H9 (cell line): ENCODE measurements at regions not wholly inside any gene's neighbourhood (a gene's known extent, or its start where the extent isn't known, plus 50 kb on each side); places are given as distances from the start of the nearest gene placed in this dataset.

Source experiments
- DNase-seq: peaks from one replicate; pipeline ENCODE4 v3.0.0-alpha.2; 2017
- H2AFZ ChIP-seq: one replicate; pipeline ENCODE4 v1.6.1; 2013; ENCODE audit warnings: mild to moderate bottlenecking, low read length, control low read depth, moderate library complexity
- H2AK5ac ChIP-seq: 2 replicates; pipeline ENCODE4 v1.6.1; 2013; ENCODE audit warnings: low read length, control low read depth, mixed read lengths; ENCODE audit not compliant: insufficient read length
- H2BK120ac ChIP-seq: one replicate; pipeline ENCODE4 v1.6.1; 2013; ENCODE audit warnings: low read depth, mild to moderate bottlenecking, low read length, control low read depth, inconsistent platforms; ENCODE audit not compliant: poor library complexity, severe bottlenecking
- H2BK12ac ChIP-seq: 2 replicates; pipeline ENCODE4 v1.6.1; 2013; ENCODE audit warnings: low read length, control low read depth, mixed read lengths, low read depth; ENCODE audit not compliant: insufficient read length
- H2BK15ac ChIP-seq: 2 replicates; pipeline ENCODE4 v1.6.1; 2013; ENCODE audit warnings: low read depth, low read length, control low read depth
- H2BK20ac ChIP-seq: one replicate; pipeline ENCODE4 v1.6.1; 2013; ENCODE audit warnings: low read depth, mild to moderate bottlenecking, low read length, control low read depth, inconsistent platforms; ENCODE audit not compliant: poor library complexity, severe bottlenecking
- H2BK5ac ChIP-seq: 2 replicates; pipeline ENCODE4 v1.6.1; 2013; ENCODE audit warnings: low read length, control low read depth, mixed read lengths; ENCODE audit not compliant: insufficient read length
- H3K14ac ChIP-seq: 2 replicates; pipeline ENCODE4 v1.6.1; 2013; ENCODE audit warnings: low read length, control low read depth; ENCODE audit not compliant: insufficient read depth
- H3K18ac ChIP-seq: 2 replicates; pipeline ENCODE4 v1.6.1; 2013; ENCODE audit warnings: low read depth, mild to moderate bottlenecking, mixed read lengths, low read length, control low read depth; ENCODE audit not compliant: insufficient read length
- H3K23ac ChIP-seq: 2 replicates; pipeline ENCODE4 v1.6.1; 2013; ENCODE audit warnings: low read length, control low read depth, mixed read lengths, low read depth; ENCODE audit not compliant: insufficient read length
- H3K23me2 ChIP-seq: 2 replicates; pipeline ENCODE4 v1.6.1; 2013; ENCODE audit warnings: low read depth, mild to moderate bottlenecking, mixed read lengths, low read length, control low read depth; ENCODE audit not compliant: insufficient read length, poor library complexity, severe bottlenecking
- H3K27ac ChIP-seq: 2 replicates; pipeline ENCODE4 v1.5.1; 2013; ENCODE audit warnings: low read length, control low read depth, mixed read lengths, low read depth; ENCODE audit not compliant: insufficient read length
- H3K27me3 ChIP-seq: 2 replicates; pipeline ENCODE4 v1.6.1; 2013; ENCODE audit warnings: low read length, control low read depth, inconsistent platforms; ENCODE audit not compliant: insufficient read depth
- H3K4ac ChIP-seq: 2 replicates; pipeline ENCODE4 v1.6.1; 2013; ENCODE audit warnings: low read depth, mild to moderate bottlenecking, control low read depth, inconsistent platforms, low read length, moderate library complexity
- H3K4me1 ChIP-seq: 2 replicates; pipeline ENCODE4 v1.6.1; 2013; ENCODE audit warnings: low read length, control low read depth, inconsistent platforms; ENCODE audit not compliant: insufficient read depth
- H3K4me2 ChIP-seq: 2 replicates; pipeline ENCODE4 v1.6.1; 2013; ENCODE audit warnings: low read length, control low read depth, mixed read lengths; ENCODE audit not compliant: insufficient read length, insufficient read depth
- H3K56ac ChIP-seq: 2 replicates; pipeline ENCODE4 v1.6.1; 2013; ENCODE audit warnings: low read depth, mild to moderate bottlenecking, mixed read lengths, low read length, control low read depth; ENCODE audit not compliant: insufficient read length
- H3K79me1 ChIP-seq: 2 replicates; pipeline ENCODE4 v1.6.1; 2013; ENCODE audit warnings: low read depth, mild to moderate bottlenecking, moderate library complexity, low read length, control low read depth, inconsistent platforms; ENCODE audit not compliant: insufficient read depth, poor library complexity, severe bottlenecking
- H3K79me2 ChIP-seq: 2 replicates; pipeline ENCODE4 v1.6.1; 2013; ENCODE audit warnings: low read length, control low read depth, inconsistent platforms; ENCODE audit not compliant: insufficient read depth
- H3K9ac ChIP-seq: 2 replicates; pipeline ENCODE4 v1.6.1; 2013; ENCODE audit warnings: low read length, control low read depth, mixed read lengths; ENCODE audit not compliant: insufficient read length; ENCODE audit errors: extremely low read depth
- H3K9me3 ChIP-seq: one replicate; pipeline ENCODE4 v1.6.1; 2013; ENCODE audit warnings: low read depth, low read length, inconsistent platforms; ENCODE audit not compliant: control insufficient read depth
- H3T11ph ChIP-seq: one replicate; pipeline ENCODE4 v1.6.1; 2013; ENCODE audit warnings: mild to moderate bottlenecking, low read length, control low read depth, inconsistent platforms
- H4K20me1 ChIP-seq: one replicate; pipeline ENCODE4 v1.6.1; 2013; ENCODE audit not compliant: control insufficient read depth, insufficient read length, insufficient read depth
- H4K5ac ChIP-seq: 2 replicates; pipeline ENCODE4 v1.6.1; 2013; ENCODE audit warnings: low read depth, mild to moderate bottlenecking, mixed read lengths, low read length, control low read depth; ENCODE audit not compliant: insufficient read length
- H4K8ac ChIP-seq: replicated peaks from 2 replicates; pipeline ENCODE4 v1.6.1; 2013; ENCODE audit warnings: low read length, control low read depth, mixed read lengths, low read depth; ENCODE audit not compliant: insufficient read length
- H4K91ac ChIP-seq: 2 replicates; pipeline ENCODE4 v1.6.1; 2013; ENCODE audit warnings: low read depth, mild to moderate bottlenecking, moderate library complexity, mixed read lengths, low read length, control low read depth; ENCODE audit not compliant: insufficient read length
- H3K27ac Mint-ChIP-seq, 3 experiments: 2 replicates in 2 of 3; 3 replicates in 1 of 3; pipeline ENCODE4 v1.8.0; 2020 to 2021; ENCODE audit warnings: mixed read lengths in 3 of 3, mild to moderate bottlenecking in 1 of 3, moderate library complexity in 1 of 3
- H3K27me3 Mint-ChIP-seq: 2 replicates; pipeline ENCODE4 v1.8.0; 2021; ENCODE audit warnings: low read depth, mild to moderate bottlenecking, moderate library complexity, mixed read lengths
- H3K36me3 Mint-ChIP-seq, 3 experiments: 2 replicates in 2 of 3; 3 replicates in 1 of 3; pipeline ENCODE4 v1.8.0; 2020 to 2021; ENCODE audit warnings: low read depth in 3 of 3, mixed read lengths in 3 of 3; ENCODE audit not compliant: insufficient read depth in 1 of 3
- H3K4me1 Mint-ChIP-seq, 2 experiments: 2 replicates each; pipeline ENCODE4 v1.8.0; 2020; ENCODE audit warnings: mixed read lengths in 2 of 2
- H3K4me3 Mint-ChIP-seq, 2 experiments: 2 replicates in 1 of 2; 3 replicates in 1 of 2; pipeline ENCODE4 v1.8.0; 2020 to 2021; ENCODE audit warnings: mild to moderate bottlenecking in 2 of 2, mixed read lengths in 2 of 2, moderate library complexity in 1 of 2
- H3K9me3 Mint-ChIP-seq, 2 experiments: 2 replicates in 1 of 2; 3 replicates in 1 of 2; pipeline ENCODE4 v1.8.0; 2020; ENCODE audit warnings: mild to moderate bottlenecking in 2 of 2, mixed read lengths in 2 of 2, moderate library complexity in 1 of 2
- CTCF ChIP-seq: fragments of 200-600 bp; sonication (generic); conservative IDR thresholded peaks from 3 replicates; pipeline ENCODE4 v1.8.0; 2021; ENCODE audit warnings: antibody characterized with exemption, mild to moderate bottlenecking

GRCh38 chr6:67212584-67212983 lies 1422.5 kb upstream of the ADGRB3 start:
- Mint-ChIP-seq H3K4me1 (no peaks in the 10 kb centered on the region), H3K9me3 (no peaks in the 10 kb centered on the region)
- H2BK120ac ChIP-seq, result no peak overlapping the region

More at GRCh38 chr6:67212584-67212983, 1422.5 kb upstream of the ADGRB3 start:
- no peak overlapping the region for H3K4me3 Mint-ChIP-seq
- H3K9me3 ChIP-seq, result no peaks in the 10 kb centered on the region
- H3K56ac ChIP-seq, result no peak overlapping the region
- no peak for DNase-seq
- H3K4me1 ChIP-seq, result no peaks in the 10 kb centered on the region
- H4K20me1 ChIP-seq, result no peaks in the 10 kb centered on the region
- H3K14ac ChIP-seq, result no peak overlapping the region
- H3K79me1 ChIP-seq, result no peaks in the 10 kb centered on the region
- H3K27me3 Mint-ChIP-seq, result no peaks in the 10 kb centered on the region
- no peak overlapping the region for H3K9ac ChIP-seq
- no peak overlapping the region for H3K4ac ChIP-seq
- H2BK15ac ChIP-seq, result no peak overlapping the region
- H2AK5ac ChIP-seq, result no peak overlapping the region
- H3K27ac ChIP-seq, result no peak overlapping the region
- no peaks in the 10 kb centered on the region for H3K79me2 ChIP-seq
- no peak for TF ChIP-seq CTCF
- H3K27me3 ChIP-seq, result no peaks in the 10 kb centered on the region
- H2BK5ac ChIP-seq, result no peak overlapping the region
- no peak overlapping the region for H3K23ac ChIP-seq
- H4K91ac ChIP-seq, result no peak overlapping the region
- H3K4me2 ChIP-seq, result no peak overlapping the region
- no peaks in the 10 kb centered on the region for H3K36me3 Mint-ChIP-seq
- H4K8ac ChIP-seq, result no peak overlapping the region
- H3K18ac ChIP-seq, result no peak overlapping the region
- no peak overlapping the region for H2BK12ac ChIP-seq
- no peak overlapping the region for H2AFZ ChIP-seq
- no peak overlapping the region for H3T11ph ChIP-seq
- no peaks in the 10 kb centered on the region for H3K23me2 ChIP-seq
- H2BK20ac ChIP-seq, result no peak overlapping the region
- no peak overlapping the region for H4K5ac ChIP-seq
- no peak overlapping the region for H3K27ac Mint-ChIP-seq
